Keratinocyte (primary cell): ENCODE measurements at regions not wholly inside any gene's neighbourhood (a gene's known extent, or its start where the extent isn't known, plus 50 kb on each side); places are given as distances from the start of the nearest gene placed in this dataset.

Experiments
- EZH2 ChIP-seq: IDR thresholded peaks from one replicate; pipeline ENCODE4 v1.6.1; 2012; ENCODE audit warnings: inconsistent platforms, mild to moderate bottlenecking, low read length, moderate library complexity
- TF ChIP-seq, protein P1 (sequence below), 3 experiments: IDR thresholded peaks in 1 of 3; conservative IDR thresholded peaks in 1 of 3; optimal IDR thresholded peaks in 1 of 3; 2 replicates in 2 of 3; 3 replicates in 1 of 3; pipeline versions ENCODE3 to v1.5.1; 2011; ENCODE audit warnings: low read length in 3 of 3, mild to moderate bottlenecking in 3 of 3, moderate library complexity in 2 of 3, control low read depth in 1 of 3, inconsistent platforms in 1 of 3; ENCODE audit not compliant: insufficient read depth in 2 of 3; ENCODE audit errors: extremely low read depth in 1 of 3

DNA sequence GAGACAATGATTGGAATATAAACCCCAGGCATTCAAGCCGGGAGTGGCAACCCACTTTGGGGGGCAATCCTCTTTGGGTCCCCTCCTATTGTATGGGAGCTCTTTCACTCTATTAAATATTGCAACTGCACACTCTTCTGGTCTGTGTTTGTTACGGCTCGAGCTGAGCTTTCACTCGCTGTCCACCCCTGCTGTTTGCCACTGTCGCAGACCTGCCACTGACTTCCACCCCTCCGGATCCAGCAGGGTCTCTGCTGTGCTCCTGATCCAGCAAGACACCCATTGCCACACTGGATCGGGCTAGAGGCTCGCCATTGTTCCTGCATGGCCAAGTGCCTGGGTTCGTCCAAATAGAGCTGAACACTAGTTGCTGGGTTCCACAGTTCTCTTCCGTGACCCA is 222.8 kb upstream of the MANEA start:
- TF ChIP-seq, protein P1, sequence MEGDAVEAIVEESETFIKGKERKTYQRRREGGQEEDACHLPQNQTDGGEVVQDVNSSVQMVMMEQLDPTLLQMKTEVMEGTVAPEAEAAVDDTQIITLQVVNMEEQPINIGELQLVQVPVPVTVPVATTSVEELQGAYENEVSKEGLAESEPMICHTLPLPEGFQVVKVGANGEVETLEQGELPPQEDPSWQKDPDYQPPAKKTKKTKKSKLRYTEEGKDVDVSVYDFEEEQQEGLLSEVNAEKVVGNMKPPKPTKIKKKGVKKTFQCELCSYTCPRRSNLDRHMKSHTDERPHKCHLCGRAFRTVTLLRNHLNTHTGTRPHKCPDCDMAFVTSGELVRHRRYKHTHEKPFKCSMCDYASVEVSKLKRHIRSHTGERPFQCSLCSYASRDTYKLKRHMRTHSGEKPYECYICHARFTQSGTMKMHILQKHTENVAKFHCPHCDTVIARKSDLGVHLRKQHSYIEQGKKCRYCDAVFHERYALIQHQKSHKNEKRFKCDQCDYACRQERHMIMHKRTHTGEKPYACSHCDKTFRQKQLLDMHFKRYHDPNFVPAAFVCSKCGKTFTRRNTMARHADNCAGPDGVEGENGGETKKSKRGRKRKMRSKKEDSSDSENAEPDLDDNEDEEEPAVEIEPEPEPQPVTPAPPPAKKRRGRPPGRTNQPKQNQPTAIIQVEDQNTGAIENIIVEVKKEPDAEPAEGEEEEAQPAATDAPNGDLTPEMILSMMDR (optimal IDR thresholded peaks at IDR 0.05 in 1 of 3, IDR thresholded peaks at IDR 0.05 in 1 of 3, conservative IDR thresholded peaks at IDR 0.05 in 1 of 3; ENCODE audit: extremely low read depth in 1 of 3, insufficient read depth in 2 of 3, low read length in 3 of 3): no peak
- no peak for TF ChIP-seq EZH2
